Ovary (tissue), 3 donors: ENCODE measurements at regions not wholly inside any gene's neighbourhood (a gene's known extent, or its start where the extent isn't known, plus 50 kb on each side); places are given as distances from the start of the nearest gene placed in this dataset.

Experiments used
- POLR2A ChIP-seq: fragments of 450-650 bp; IDR thresholded peaks from one replicate; pipeline ENCODE4 v1.6.1; 2017; ENCODE audit warnings: antibody characterized with exemption, mild to moderate bottlenecking, moderate library complexity
- TF ChIP-seq, protein P1 (sequence below), 3 donors: fragments of 450-650 bp in 2 of 3; fragments of 200-600 bp in 1 of 3; IDR thresholded peaks; one replicate each; pipeline versions ENCODE4 v1.5.1 to v1.8.0; 2016 to 2022; ENCODE audit warnings: antibody characterized with exemption in 3 of 3, mild to moderate bottlenecking in 1 of 3
- donor health status: DM: no; HTN: no; CAD: no.

DNA sequence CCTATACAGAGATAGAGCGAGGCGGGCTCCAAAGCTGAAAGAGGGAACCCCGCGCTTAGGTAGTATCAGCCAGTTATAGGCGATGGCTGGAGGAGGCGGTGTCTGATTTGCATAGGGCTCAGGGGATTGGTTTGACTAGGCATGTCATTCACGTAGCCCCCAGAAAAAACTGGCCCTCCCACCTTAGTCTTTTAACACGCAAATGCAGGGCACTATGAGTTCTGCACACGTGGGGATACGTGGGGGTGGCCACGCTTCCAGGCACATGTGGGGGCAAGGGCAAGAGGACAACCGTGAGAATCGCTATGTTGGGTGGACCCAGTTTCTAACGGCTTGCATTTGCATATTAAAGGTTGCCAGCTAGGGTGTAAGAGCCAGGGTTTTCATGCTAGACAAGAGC, 56.7 kb upstream of the MSTN start:
- TF ChIP-seq, protein P1, sequence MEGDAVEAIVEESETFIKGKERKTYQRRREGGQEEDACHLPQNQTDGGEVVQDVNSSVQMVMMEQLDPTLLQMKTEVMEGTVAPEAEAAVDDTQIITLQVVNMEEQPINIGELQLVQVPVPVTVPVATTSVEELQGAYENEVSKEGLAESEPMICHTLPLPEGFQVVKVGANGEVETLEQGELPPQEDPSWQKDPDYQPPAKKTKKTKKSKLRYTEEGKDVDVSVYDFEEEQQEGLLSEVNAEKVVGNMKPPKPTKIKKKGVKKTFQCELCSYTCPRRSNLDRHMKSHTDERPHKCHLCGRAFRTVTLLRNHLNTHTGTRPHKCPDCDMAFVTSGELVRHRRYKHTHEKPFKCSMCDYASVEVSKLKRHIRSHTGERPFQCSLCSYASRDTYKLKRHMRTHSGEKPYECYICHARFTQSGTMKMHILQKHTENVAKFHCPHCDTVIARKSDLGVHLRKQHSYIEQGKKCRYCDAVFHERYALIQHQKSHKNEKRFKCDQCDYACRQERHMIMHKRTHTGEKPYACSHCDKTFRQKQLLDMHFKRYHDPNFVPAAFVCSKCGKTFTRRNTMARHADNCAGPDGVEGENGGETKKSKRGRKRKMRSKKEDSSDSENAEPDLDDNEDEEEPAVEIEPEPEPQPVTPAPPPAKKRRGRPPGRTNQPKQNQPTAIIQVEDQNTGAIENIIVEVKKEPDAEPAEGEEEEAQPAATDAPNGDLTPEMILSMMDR (IDR thresholded peaks at IDR 0.05) = no peak
- no peak for TF ChIP-seq POLR2A
